Sigmoid colon (tissue), 4 donors: ENCODE measurements at regions not wholly inside any gene's neighbourhood (a gene's known extent, or its start where the extent isn't known, plus 50 kb on each side); places are given as distances from the start of the nearest gene placed in this dataset.

Source experiments
- POLR2A ChIP-seq, 2 donors: fragments of 450-650 bp; IDR thresholded peaks; one replicate each; pipeline ENCODE4 v1.6.1; 2016; ENCODE audit warnings: antibody characterized with exemption in 2 of 2, mild to moderate bottlenecking in 2 of 2, moderate library complexity in 2 of 2
- POLR2AphosphoS5 ChIP-seq, 4 donors: sonication (generic); formaldehyde crosslinking; IDR thresholded peaks; one replicate each; pipeline ENCODE4 v1.6.1; 2017; ENCODE audit warnings: antibody characterized with exemption in 4 of 4
- TF ChIP-seq, protein P1 (sequence below), 4 experiments: fragments of 450-650 bp in 3 of 4; fragments of 200-600 bp in 1 of 4; IDR thresholded peaks; one replicate each; pipeline ENCODE4 v1.5.1; 2016 to 2019; ENCODE audit warnings: antibody characterized with exemption in 4 of 4, mild to moderate bottlenecking in 3 of 4, moderate library complexity in 2 of 4

GRCh38 chr4:58111818-58112217 is 1001.6 kb upstream of the IGFBP7 start:
- TF ChIP-seq, protein P1, sequence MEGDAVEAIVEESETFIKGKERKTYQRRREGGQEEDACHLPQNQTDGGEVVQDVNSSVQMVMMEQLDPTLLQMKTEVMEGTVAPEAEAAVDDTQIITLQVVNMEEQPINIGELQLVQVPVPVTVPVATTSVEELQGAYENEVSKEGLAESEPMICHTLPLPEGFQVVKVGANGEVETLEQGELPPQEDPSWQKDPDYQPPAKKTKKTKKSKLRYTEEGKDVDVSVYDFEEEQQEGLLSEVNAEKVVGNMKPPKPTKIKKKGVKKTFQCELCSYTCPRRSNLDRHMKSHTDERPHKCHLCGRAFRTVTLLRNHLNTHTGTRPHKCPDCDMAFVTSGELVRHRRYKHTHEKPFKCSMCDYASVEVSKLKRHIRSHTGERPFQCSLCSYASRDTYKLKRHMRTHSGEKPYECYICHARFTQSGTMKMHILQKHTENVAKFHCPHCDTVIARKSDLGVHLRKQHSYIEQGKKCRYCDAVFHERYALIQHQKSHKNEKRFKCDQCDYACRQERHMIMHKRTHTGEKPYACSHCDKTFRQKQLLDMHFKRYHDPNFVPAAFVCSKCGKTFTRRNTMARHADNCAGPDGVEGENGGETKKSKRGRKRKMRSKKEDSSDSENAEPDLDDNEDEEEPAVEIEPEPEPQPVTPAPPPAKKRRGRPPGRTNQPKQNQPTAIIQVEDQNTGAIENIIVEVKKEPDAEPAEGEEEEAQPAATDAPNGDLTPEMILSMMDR (IDR thresholded peaks at IDR 0.05): no peak
- no peak for TF ChIP-seq POLR2AphosphoS5 (IDR thresholded peaks at IDR 0.05)
- TF ChIP-seq POLR2A (IDR thresholded peaks at IDR 0.05): no peak
